ENCODE measurements at regions not wholly inside any gene's neighbourhood (a gene's known extent, or its start where the extent isn't known, plus 50 kb on each side); places are given as distances from the start of the nearest gene placed in this dataset.
"Not testable (repeated sequence)": the region's sequence is repeated elsewhere in the genome, so short reads cannot be mapped to it uniquely, and the experiment has no call there.

DNA sequence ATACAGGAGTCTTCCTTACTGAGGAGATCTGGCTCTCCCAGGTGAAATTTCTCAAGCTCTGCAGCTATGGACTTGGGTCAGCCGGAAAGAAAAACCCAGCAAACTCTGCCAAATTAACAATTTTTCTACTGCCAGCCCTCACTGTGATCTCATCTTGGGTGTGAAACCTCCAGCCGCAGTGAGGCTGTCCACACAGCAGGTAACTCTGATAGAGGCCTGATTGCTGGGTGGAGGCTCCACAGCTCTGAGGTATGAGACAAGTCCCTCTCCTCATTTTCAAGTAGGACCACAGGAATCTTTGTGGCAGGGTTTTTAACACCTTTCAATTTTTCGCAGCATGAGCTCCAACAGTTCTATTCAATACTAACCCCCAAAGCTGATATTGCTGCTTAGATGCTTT is 430.6 kb upstream of the RAB6C start:
- DNase-seq (ENCODE audit: low read depth), result no peak

DNA sequence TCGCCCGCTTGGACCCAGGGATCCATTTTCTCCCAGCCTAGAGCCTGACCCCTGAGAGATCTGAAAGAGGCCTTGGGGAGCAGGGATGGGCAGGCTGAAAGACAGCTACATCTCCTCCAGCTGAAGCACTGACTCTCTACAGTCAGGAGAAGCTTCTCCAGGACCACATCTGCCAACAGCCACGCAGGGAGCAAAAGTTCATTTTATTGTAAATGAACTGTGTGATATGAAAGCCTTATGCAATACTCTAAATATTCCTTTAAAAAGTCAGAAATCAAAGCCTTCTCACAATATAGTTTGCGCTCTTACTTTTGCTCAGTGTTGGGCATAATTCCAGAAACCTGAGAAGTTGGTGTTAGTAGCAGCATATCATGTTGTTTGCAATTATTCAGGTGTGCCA is 428.9 kb upstream of the RAB6C start:
- no peak for DNase-seq (ENCODE audit: low read depth)

DNA sequence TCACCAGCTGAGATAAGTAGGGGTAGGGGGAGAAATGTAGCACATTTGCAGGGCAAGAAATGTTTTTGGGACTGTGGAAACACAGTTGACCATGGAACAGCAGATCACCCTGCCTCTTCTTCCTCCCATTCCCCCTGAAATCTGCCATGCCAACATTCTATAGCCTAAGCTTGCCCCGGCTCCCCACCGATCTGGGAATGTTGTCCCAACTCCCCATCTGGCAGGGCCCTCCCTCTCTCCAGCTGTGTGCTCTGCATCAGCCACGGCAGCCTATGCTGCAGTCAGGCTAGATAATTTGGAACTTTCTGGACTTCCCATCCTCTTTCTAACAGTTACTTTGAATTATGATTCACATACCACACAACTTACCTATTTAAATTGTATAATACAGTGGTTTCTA is 425.1 kb upstream of the RAB6C start:
- DNase-seq (ENCODE audit: low read depth), result no peak

DNA sequence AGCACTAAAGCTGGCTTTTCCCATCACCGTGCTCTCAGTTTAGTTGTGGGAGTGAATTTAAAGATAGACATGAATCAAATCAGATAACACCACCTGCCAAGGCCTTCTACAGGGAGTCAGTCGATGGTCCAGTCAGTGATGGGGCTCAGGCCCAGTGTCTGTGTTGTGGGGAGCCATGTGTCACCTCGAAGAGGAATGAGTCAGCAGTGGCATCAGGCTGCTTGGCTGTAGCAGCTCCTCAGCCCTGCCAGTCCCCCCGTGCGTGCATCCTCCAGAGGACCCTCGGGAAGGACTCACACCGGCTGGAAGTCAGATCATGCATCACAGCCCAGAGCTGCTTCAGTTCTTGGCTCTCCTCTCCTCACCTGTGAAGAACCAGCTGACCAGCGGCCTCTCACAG is 420.4 kb upstream of the RAB6C start:
- no peak for DNase-seq (ENCODE audit: low read depth)

GRCh38 chr2:129565551-129566109 is 413.8 kb upstream of the RAB6C start:
- DNase-seq (ENCODE audit: low read depth), result no peak

DNA sequence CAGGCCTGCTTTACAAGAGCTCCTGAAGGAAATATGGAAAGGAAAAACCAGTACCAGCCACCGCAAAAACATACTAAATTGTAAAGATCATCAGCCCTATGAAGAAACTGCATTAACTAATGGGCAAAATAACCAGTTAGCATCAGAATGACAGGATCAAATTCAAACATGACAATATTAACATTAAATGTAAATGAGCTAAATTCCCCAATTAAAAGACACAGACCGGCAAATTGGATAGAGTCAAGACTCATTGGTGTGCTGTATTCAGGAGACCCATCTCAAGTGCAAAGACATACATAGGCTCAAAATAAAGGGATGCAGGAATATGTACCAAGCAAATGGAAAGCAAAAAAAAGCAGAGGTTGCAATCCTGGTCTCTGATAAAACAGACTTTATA is 408.7 kb upstream of the RAB6C start:
- DNase-seq (ENCODE audit: low read depth), result not testable (repeated sequence)

- DNase-seq (ENCODE audit: low read depth), result no peak
These were observed 404.0 kb upstream of the RAB6C start for GRCh38 chr2:129575431-129575830.

- DNase-seq (ENCODE audit: low read depth), result no peak
These were observed 403.6 kb upstream of the RAB6C start for GRCh38 chr2:129575880-129576279.

- DNase-seq (ENCODE audit: low read depth), result no peak
These were observed 399.5 kb upstream of the RAB6C start for GRCh38 chr2:129580001-129580400.

DNA sequence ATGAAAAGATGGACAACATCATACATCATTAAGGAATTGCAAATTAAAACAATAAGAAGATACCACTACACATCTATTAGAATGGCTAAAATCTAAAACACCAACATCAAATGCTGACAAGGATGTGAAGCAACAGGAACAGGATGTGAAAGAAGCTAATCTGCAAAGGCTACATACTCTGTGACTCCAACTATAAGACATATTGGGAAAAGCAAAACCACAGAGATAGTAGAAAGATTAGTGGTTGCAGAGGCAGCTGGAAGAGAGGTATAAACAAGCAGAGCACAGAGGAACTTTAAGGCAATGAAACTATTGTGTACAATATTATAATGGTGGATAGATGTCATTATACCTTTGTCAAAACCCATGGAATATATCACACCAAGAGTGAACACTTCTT is 393.7 kb upstream of the RAB6C start:
- DNase-seq (ENCODE audit: low read depth), result no peak

- DNase-seq (ENCODE audit: low read depth), result no peak
These were observed 391.9 kb upstream of the RAB6C start for GRCh38 chr2:129587426-129588064.

DNA sequence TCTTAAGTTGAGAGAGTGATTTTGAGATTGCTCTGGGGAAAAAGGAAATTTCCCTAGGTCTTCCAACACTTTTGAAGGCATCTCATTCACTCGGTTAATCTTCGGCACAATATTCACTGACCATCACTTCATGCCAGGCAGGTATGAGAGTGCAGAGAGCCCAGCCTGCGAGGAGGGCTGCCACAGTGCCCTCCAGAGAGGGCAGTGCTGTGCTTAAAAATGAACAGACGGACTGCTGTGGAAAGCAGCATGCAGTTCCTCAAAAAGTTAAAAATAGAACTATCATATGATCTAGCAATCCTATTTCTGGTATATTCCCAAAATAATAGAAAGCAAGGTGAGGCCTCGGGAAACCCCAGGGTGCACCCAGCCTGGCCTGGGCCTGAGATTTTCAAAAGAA is 374.9 kb upstream of the RAB6C start:
- no peak for DNase-seq (ENCODE audit: low read depth)

- DNase-seq (ENCODE audit: low read depth), result no peak
These were observed 373.8 kb upstream of the RAB6C start for GRCh38 chr2:129605646-129606045.

DNA sequence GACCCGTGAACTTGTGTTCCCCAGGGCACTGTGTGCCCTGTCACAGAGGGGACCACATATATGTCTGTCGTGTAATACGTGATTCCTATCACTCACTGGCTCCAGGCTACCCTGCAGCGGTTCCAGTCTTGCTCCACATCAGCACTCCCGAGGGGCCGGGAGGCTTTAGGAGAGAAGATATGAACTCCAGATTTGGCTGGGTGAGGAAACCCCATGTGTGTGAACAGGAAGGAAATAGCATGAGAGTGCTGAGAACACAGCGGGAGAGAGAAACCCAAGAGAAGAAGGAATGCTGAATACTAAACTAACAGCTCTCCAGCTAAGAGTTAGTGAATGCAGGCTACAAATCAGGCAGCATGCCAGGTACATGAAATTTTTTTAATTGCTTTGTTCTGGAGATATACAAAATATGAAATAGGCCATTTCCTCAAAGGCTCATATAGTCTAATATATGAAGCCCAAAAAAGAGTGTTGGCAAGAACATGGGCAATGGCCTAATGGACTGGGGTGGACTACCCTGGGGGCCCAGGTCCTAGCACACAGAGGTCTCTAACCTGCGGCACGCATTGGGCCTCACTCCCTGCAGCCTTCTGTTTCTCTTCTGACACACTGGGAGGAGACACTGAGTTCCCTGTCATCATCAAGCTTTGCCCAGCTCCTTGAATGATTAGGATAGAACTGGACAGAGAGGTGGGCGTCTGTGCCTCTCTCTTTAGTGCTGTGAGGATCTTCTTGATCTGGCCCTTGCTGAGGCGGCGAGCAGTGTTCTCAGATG is 372.8 kb upstream of the RAB6C start:
- DNase-seq (ENCODE audit: low read depth), result no peak

- DNase-seq (ENCODE audit: low read depth), result no peak
These were observed 370.2 kb upstream of the RAB6C start for GRCh38 chr2:129609224-129609623.

DNA sequence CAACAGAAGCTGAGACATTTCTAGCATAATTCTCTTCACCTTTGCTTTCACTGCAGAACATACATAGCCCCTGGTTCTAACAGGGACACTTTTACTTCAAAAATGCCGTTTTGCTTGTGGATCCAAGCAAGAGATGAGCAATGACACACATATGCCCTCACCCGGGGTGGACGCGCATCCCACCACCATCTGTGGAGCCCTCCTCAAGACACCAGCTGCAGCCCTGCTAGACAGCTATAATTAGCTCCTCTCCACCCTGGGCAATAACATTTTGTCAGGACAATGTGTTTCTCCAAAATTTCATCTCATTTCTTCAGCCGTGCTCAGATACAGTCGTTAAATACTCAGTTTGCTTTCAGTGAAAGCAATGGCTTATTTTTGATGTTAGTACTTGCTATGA is 368.7 kb upstream of the RAB6C start:
- DNase-seq (ENCODE audit: low read depth), result no peak

- no peak for DNase-seq (ENCODE audit: low read depth)
These were observed 368.0 kb upstream of the RAB6C start for GRCh38 chr2:129611471-129611870.

DNA sequence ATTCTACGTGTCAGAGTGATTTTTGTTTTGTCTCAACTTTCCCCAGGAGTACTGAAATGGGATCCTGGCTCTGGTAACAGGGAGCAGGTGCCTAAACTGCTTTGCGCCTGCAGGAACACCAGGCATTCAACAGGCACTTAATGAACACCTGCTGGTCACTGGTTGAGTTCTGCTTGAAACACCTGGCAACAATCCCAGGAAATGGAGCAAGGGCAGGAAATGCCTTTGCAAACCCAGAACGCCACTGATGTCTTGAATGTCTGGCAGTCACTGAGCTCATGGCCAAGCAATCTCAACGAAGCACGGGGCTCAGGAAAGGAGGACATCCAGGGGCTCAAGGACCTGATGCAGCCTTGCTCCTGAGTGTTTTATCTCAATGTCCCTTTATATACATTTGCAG is 360.0 kb upstream of the RAB6C start:
- DNase-seq (ENCODE audit: low read depth), result no peak

GRCh38 chr2:129620411-129620810 is 359.1 kb upstream of the RAB6C start:
- DNase-seq (ENCODE audit: low read depth), result no peak

DNA sequence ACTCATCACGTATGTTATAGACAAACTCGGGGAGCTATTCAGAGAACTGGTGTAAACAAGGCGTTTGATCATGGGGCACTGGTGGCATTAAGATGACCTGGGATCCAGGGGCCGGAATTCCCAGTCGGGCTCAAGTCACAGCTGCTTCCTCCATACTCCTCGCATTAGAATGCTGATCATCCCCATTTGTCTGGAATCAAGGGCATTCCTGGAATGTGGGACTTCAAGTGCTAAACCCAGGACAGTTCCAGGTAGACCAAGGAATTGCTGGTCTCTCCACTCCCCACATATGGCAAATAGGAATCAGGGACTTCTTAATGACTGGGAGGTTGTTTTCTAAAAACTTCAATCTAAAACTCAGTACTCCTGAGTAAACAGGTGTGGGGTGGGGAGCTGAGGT is 355.7 kb upstream of the RAB6C start:
- no peak for DNase-seq (ENCODE audit: low read depth)

GRCh38 chr2:129627437-129627836 is 352.0 kb upstream of the RAB6C start:
- no peak for DNase-seq (ENCODE audit: low read depth)

DNA sequence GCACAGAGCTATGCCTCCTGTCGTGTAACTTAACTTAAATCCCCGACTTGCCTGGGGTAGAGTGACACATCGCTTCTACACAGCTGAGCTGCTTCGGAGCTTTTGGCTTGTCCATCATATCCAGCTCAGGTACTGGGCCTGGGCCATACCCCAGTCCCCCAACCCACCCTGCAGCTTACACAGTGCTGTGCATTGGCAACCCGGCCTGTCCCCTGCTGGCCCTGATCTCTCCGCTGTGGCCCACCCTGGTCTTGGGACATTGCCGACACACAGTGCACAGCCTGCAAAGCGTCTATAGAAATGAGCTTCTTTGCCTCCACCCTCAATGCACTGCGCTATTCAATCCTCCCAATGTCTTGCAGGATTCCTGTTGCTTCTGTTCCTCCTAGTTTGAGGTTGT is 342.8 kb upstream of the RAB6C start:
- no peak for DNase-seq (ENCODE audit: low read depth)

- no peak for DNase-seq (ENCODE audit: low read depth)
These were observed 338.1 kb upstream of the RAB6C start for GRCh38 chr2:129641371-129641770.
